Large intestine (tissue), 3 donors: ENCODE measurements at regions not wholly inside any gene's neighbourhood (a gene's known extent, or its start where the extent isn't known, plus 50 kb on each side); places are given as distances from the start of the nearest gene placed in this dataset.

Experiments
- DNase-seq, 2 donors: peaks; one replicate each; pipeline versions ENCODE4 v3.0.0 to v3.0.0-alpha.2; 2013
- H3K27ac ChIP-seq: one replicate; pipeline ENCODE4 v1.5.1; 2013; ENCODE audit warnings: low read length
- H3K27me3 ChIP-seq: 2 replicates; pipeline ENCODE4 v1.6.1; 2013; ENCODE audit warnings: low read length; ENCODE audit not compliant: control insufficient read depth, insufficient read depth
- H3K36me3 ChIP-seq: 2 replicates; pipeline ENCODE4 v1.6.1; 2013; ENCODE audit warnings: low read length; ENCODE audit not compliant: control insufficient read depth, insufficient read depth
- H3K4me1 ChIP-seq: one replicate; pipeline ENCODE4 v1.6.1; 2013; ENCODE audit warnings: low read length; ENCODE audit not compliant: control insufficient read depth, insufficient read depth
- H3K4me3 ChIP-seq: one replicate; pipeline ENCODE4 v1.5.1; 2013; ENCODE audit warnings: low read length
- H3K9me3 ChIP-seq: one replicate; pipeline ENCODE4 v1.6.1; 2013; ENCODE audit warnings: mild to moderate bottlenecking, low read depth, low read length, moderate library complexity; ENCODE audit not compliant: control insufficient read depth
- WGBS: methylation state at CpG from one replicate; pipeline ENCODE4 v1.1.5; 2013; ENCODE audit warnings: low lambda C conversion rate; ENCODE audit not compliant: insufficient coverage; 5-methylcytosine and 5-hydroxymethylcytosine counted together

DNA sequence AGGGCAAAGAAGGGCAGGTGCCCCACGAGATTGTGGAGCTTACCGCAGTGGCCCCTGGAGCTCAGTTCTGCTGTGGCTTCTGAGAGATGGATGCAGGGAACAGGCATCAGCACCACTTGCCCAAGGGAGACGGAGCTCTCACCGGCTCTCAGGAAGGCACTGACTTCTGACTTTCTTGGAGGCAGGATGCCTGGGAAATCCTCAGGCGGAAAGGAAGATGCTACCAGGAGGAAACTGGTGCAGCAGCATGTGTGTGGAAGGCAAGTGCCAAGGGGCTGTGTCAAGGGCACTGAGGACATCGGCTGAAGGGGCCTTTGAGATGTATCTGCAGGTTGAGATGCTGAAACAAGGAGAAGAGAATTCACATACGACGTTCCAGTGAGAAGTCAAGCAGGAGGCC, 64.0 kb downstream of the FOXA2 start:
- Histone ChIP-seq H3K27me3 (no peaks in the 10 kb centered on the region), H3K4me1 (peaks cover 7% of the 10 kb centered on the region), H3K27ac (no peak overlapping the region), H3K36me3 (no peaks in the 10 kb centered on the region), H3K9me3 (no peaks in the 10 kb centered on the region), H3K4me3 (no peak overlapping the region)
- 40% methylated on average over 1 of the region's 8 CpGs for WGBS
- DNase-seq: no peak

GRCh38 chr20:22515264-22515663, 69.1 kb downstream of the FOXA2 start:
- Histone ChIP-seq H3K27ac (no peak overlapping the region), H3K4me1 (peaks cover 17% of the 10 kb centered on the region), H3K27me3 (no peaks in the 10 kb centered on the region), H3K36me3 (no peaks in the 10 kb centered on the region), H3K4me3 (no peak overlapping the region), H3K9me3 (no peaks in the 10 kb centered on the region)
- WGBS: no CpG with 5 or more reads among the region's 5 CpGs
- DNase-seq: no peak

GRCh38 chr20:22513574-22513973, 70.8 kb downstream of the FOXA2 start:
- H3K27ac ChIP-seq: no peak overlapping the region
- no peak overlapping the region for H3K4me3 ChIP-seq
- 100% methylated on average over 1 of the region's 4 CpGs for WGBS
- H3K4me1 ChIP-seq: peaks cover 17% of the 10 kb centered on the region
- no peaks in the 10 kb centered on the region for H3K27me3 ChIP-seq
- no peaks in the 10 kb centered on the region for H3K9me3 ChIP-seq
- H3K36me3 ChIP-seq: no peaks in the 10 kb centered on the region
- no peak for DNase-seq

DNA sequence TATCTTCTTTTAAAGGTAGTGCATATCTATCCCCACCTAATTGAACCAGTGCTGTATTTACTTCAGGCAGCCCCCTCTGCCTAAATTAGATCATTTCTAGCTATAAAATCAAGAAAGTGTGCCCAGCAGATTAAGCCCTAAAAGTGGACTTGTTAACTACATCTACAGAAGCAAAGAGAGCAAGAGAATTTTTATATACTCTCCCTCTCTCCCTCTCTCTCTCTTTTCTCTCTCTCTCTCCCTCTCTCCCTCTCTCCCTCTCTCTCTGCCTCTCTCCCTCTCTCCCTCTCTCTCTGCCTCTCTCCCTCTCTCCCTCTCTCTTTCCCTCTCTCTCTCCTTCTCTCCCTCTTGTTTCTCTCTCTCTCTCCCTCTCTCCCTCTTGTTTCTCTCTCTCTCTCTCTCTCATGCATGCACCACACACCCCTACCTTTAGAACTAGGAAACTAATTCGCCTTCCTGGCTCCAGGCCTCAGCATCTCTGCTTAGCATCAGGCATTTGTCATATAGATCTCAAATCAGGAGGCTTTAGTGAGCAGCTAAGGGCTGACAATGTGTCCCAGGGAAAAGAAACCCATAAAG, 71.4 kb downstream of the FOXA2 start:
- Histone ChIP-seq H3K9me3 (no peaks in the 10 kb centered on the region), H3K4me1 (peaks cover 20% of the 10 kb centered on the region), H3K4me3 (no peak overlapping the region), H3K27me3 (no peaks in the 10 kb centered on the region), H3K27ac (peak overlapping the region; percentile 2), H3K36me3 (no peaks in the 10 kb centered on the region)
- DNase-seq: no peak
- WGBS: no CpG with 5 or more reads among the region's 1 CpG

GRCh38 chr20:22511943-22512910, 72.1 kb downstream of the FOXA2 start:
- no peaks in the 10 kb centered on the region for H3K9me3 ChIP-seq
- peak overlapping the region; percentile 41 for H3K27ac ChIP-seq
- H3K27me3 ChIP-seq: no peaks in the 10 kb centered on the region
- DNase-seq: peak; percentile 52 to 84
- H3K36me3 ChIP-seq: no peaks in the 10 kb centered on the region
- H3K4me1 ChIP-seq: peaks cover 23% of the 10 kb centered on the region
- H3K4me3 ChIP-seq: no peak overlapping the region
- no CpG with 5 or more reads among the region's 17 CpGs for WGBS

DNA sequence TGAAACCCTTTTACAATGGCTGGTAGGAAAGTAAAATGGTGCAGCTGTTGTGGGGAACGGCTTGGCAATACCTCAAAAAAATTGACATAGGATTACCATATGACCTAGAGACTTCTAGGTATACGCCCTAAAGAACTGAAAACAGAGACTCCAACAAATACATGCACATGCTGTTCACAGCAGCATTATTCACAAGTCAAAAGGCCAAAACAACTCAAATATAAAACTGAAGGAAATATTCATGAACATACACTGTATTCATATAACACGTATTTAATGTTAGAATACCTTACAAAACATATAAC, 74.6 kb downstream of the FOXA2 start:
- no peaks in the 10 kb centered on the region for H3K36me3 ChIP-seq
- H3K4me1 ChIP-seq: peaks cover 25% of the 10 kb centered on the region
- 100% methylated on average over 1 of the region's 3 CpGs for WGBS
- no peaks in the 10 kb centered on the region for H3K9me3 ChIP-seq
- no peak overlapping the region for H3K4me3 ChIP-seq
- no peak overlapping the region for H3K27ac ChIP-seq
- H3K27me3 ChIP-seq: no peaks in the 10 kb centered on the region
- DNase-seq: no peak

DNA sequence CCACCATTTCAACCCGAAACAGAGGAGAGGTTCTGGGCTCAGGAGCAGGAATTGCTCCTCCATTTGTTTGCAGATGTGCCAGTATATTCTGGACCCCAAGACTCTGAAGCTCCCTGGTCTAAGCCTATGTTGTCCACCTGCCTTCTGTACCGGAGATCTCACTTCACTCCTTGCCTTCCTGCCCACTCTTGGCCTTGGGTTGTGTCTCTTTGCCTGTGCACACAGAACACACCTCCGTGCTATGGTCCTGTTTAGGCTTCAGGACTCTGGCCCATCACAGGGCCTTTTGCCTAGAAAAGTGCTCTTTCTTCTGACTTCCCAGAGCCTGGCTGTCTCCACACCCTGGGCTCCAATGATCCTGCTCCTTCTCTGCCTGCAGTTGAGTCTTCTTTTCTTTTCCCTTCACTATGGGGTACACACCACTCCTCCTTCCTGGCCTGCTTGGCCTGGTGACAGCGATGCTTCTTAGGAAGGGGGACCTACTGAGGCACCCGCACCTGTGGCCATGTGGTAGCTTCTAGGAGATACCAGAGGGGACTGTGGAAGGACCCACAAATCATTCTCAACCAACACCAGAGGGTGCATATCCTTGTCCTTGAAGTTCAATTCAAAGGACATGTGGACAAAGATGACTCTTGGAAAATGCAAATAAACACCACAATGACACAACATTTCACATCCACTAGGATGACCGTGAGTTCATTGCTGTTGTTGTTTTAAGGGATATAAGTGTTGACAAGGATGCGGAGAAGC, 75.1 kb downstream of the FOXA2 start:
- WGBS: 86% methylated on average over 1 of the region's 7 CpGs

GRCh38 chr20:22508426-22508825, 75.9 kb downstream of the FOXA2 start:
- DNase-seq: no peak
- H3K27ac ChIP-seq: no peak overlapping the region

More for the DNA sequence above, 75.1 kb downstream of the FOXA2 start:
- no peak overlapping the region for H3K4me3 ChIP-seq
- no peaks in the 10 kb centered on the region for H3K27me3 ChIP-seq
- no peak overlapping the region for H3K27ac ChIP-seq
- no peaks in the 10 kb centered on the region for H3K36me3 ChIP-seq
- no peak for DNase-seq
- H3K4me1 ChIP-seq: peaks cover 25% of the 10 kb centered on the region
- no peaks in the 10 kb centered on the region for H3K9me3 ChIP-seq

GRCh38 chr20:22507240-22507961, 77.0 kb downstream of the FOXA2 start:
- no CpG with 5 or more reads among the region's 5 CpGs for WGBS
- Histone ChIP-seq H3K4me1 (peaks cover 23% of the 10 kb centered on the region), H3K27ac (no peak overlapping the region), H3K9me3 (no peaks in the 10 kb centered on the region), H3K27me3 (no peaks in the 10 kb centered on the region), H3K36me3 (no peaks in the 10 kb centered on the region), H3K4me3 (no peak overlapping the region)
- peak in 1 of 2 donors; percentile 20 for DNase-seq

More at GRCh38 chr20:22508426-22508825, 75.9 kb downstream of the FOXA2 start:
- H3K4me3 ChIP-seq: no peak overlapping the region
- H3K4me1 ChIP-seq: peaks cover 24% of the 10 kb centered on the region
- no CpG with 5 or more reads among the region's 7 CpGs for WGBS
- no peaks in the 10 kb centered on the region for H3K27me3 ChIP-seq
- no peaks in the 10 kb centered on the region for H3K9me3 ChIP-seq
- no peaks in the 10 kb centered on the region for H3K36me3 ChIP-seq

GRCh38 chr20:22506827-22507226, 77.5 kb downstream of the FOXA2 start:
- Histone ChIP-seq H3K4me1 (peaks cover 28% of the 10 kb centered on the region), H3K9me3 (no peaks in the 10 kb centered on the region), H3K4me3 (no peak overlapping the region), H3K36me3 (no peaks in the 10 kb centered on the region), H3K27me3 (no peaks in the 10 kb centered on the region), H3K27ac (no peak overlapping the region)
- 100% methylated on average over 1 of the region's 4 CpGs for WGBS
- no peak for DNase-seq
